NCI-H526 (cell line): ENCODE measurements at regions not wholly inside any gene's neighbourhood (a gene's known extent, or its start where the extent isn't known, plus 50 kb on each side); places are given as distances from the start of the nearest gene placed in this dataset.
A peak's percentile ranks its signal among the peaks of the same experiment; 100 is the strongest.

Experiments used
- DNase-seq, 2 experiments: peaks; one replicate each; lab custom pipeline; 2025; lab: John Stamatoyannopoulos, UW

DNA sequence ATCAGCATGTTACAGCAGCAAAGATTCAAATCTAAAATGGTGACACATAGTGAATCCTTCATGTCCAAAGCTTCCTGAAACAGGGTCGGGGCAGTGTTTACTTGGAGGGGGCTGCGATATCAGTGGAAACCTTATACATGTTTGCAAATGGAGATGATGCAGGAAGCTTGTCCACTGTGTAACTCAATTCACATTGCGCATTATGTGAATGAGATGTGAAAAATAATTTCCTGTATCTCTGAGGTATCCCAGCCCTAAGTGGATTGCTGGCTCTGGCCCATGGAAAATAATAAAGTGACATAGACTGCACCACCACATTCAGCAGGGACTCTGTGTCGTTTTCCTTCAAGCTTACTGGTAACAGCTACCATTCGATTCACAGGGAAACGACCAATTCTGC lies 505.5 kb downstream of the GALR1 start:
- no peak for DNase-seq

DNA sequence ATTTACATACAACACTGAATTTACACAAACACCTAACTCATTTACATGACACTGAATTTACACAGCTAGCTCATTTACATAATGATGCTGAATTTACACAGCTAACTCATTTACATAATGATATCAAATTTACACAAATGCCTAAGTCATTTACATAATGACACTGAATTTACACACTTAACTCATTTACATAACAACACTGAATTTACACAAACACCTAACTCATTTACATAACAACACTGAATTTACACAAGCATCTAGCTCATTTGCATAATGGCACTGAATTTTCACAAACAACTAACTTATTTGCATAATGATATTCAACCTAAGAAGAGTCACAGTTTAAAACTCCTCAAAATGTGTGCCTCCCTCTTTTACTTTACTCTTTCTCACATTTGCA lies 511.7 kb downstream of the GALR1 start:
- no peak for DNase-seq

DNA sequence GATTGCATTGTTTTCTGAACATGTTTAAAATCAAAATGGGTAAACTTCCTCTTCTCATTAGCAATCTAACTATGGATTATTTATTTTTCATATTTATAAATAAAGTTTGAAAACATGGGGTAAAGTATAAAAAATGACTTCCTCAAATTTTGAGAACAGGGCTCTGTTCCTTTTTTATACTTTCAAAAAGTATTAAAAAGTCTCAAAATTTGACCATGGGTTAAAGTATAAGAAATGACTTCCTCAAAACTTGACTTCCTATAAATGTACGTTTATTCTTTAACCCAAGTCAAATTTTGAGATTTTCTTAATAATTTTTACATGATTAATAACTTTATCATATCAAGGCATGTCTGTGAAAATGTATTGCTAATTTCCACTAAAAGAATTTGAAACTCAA lies 512.4 kb downstream of the GALR1 start:
- DNase-seq: no peak

DNA sequence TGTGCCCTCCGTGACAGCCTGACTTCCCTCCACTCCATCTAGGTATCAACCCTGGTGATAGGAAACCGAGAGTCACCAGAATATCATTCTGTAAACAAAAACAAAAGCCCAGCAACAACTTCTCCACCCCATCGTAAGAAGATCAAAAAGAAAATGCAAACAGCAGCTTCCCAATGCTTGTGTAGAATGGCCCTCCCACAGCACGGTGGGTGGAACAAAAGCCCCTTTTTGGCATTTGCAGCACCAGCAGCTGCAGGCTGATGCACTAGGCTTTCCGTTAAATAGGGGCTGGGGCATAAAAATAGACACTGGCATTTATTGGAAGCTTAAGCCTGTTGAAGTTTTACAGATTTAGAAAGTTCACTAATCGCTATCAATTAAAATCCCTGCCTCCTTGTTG lies 513.0 kb downstream of the GALR1 start:
- DNase-seq: no peak

DNA sequence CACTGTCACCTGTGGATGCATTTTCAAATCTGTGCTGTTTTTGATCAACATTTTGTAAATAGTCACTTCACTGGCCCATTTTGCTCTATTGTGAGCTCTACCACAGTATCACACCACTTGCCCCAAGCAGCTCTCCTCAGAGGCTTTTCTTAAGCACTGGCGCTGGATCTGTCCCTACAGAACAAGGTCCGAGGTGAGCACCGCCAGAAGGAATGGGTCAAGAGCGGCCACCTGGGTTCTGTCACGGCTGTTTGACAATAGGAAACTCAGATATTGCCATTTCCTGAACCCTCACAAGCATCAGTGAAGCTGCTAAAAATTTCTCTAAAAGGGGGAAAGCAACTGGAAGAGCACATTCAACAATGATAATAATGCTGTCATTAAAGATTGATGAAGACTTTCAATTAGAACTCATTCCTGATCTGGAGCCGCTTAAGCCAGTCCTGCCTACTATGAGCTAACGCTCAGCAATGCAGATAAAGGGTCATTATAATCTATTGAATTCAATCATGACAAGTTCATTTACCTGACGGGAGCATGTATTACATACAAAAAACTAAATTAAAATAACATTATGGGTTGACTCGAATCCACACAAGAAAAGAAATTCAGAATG lies 514.0 kb downstream of the GALR1 start:
- no peak for DNase-seq

DNA sequence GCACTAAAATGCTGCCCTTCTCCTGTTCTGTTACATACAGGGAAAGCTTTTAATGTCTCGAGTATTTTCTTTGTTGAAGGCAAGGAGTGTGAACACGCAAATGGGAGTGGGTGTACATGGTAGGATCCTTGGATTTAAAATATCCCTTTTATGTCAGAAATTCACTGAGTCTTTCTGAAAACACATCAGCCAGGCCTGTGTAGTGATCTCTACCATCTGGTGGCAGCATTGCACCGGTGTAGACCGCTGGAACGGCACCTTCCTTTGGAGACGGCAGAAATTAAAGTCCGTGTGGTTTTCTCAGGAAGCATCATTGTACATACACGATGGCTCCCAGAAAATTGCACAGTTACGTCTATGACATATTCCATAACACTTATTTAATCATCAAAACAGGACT lies 515.8 kb downstream of the GALR1 start:
- peak; percentile 1 to 44 for DNase-seq

DNA sequence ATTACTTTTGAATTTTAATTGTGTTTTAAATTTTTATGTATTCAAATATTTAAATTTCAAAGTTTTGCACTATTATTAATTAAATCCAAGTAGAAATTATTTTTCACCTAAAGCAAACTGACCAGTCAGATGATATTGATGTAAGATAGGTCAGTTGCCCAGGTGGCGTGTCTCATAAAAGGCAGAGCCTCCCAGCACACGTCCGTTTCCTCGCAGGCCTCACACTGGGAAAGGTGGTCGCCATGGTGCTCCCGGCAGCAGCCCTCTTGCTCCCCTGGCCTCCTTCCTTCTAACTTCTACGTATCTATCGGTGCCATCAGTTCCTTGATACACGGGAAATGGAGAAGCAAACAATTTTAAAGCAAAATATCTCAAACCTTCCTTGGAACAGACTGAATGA lies 516.8 kb downstream of the GALR1 start:
- no peak for DNase-seq

DNA sequence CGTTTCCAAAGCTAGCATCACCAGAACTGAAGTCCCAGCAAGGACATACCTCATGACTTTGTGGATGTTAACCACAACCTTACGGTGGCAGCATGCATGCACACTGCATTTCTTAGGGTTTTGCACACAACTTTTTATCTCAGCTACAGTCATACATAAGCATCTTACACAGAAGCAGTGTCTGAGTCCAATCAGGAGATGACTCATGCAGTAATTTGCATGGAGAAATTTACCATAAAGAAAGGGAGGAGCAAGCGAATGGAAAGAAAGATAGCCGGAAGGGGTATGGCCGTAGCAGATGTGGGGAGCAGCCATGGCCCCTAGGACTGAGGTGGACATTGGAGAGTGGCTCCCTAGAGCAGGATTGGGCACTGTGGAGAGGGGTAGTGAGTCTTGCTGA lies 522.5 kb downstream of the GALR1 start:
- no peak for DNase-seq

DNA sequence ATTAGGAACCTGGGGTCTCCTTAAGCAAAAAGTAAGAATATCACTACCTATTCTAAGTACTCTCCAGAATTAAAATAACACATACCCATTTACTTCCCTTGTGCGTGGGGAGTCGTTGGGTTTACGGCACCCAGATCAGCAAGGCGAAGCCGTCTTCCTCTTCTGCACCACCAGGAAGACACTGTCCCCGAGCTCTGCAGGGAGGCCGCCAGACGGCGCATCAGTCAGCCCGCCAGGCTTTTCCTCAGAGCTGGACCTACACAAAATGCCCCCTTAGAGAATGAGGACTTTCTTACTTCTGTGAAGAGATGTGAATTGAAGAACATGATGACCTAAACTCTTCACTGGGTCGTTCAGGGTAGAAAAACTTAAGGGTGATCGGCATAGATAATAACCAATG lies 526.5 kb downstream of the GALR1 start:
- DNase-seq: no peak

DNA sequence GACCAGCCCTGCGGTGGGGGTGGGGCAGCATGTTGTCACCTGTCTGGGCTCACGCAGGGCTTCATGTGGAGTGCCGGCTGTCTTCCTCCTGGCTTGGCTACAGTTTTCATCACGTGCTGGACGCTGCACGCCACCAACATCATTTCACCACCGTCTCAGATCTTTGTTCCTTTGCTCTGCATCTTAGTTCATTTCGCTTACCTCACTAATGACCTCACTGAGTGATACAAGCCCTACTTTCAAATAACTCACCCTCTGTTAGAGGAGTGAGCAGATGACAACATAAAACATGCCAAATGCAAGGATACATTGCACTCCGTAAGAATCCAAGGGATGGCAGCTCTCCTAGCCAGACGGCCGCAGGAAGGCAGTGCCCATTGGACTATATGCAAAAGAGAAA lies 527.5 kb downstream of the GALR1 start:
- no peak for DNase-seq

DNA sequence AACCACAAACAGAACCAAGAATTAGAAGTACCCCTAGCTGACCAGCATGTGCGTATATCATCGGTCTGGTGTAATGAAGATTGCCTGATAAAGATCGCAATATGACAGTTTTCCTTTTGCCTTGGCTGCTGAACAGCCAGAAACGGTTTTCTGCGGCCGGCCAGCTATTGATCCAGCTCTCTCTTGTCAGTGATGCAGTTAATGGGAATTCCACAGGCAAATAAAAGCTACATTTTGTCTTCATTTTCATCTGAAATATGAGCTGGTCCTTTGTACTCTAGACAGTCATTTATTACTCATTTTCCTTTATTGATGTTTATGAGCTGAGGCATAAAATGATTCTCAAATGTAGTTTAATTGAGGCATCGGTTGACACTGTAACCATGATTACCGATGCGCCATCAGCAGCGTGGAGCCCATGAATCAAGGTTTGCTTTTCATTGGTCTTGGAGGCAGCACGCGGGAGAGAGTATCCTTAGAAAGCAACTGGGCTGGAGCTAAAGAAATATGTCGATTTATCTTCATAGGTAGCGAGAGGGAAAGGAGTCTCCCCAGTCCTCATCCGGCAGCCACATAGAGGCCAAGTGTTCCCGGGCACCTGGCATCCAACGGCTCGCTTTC lies 535.2 kb downstream of the GALR1 start:
- no peak for DNase-seq

DNA sequence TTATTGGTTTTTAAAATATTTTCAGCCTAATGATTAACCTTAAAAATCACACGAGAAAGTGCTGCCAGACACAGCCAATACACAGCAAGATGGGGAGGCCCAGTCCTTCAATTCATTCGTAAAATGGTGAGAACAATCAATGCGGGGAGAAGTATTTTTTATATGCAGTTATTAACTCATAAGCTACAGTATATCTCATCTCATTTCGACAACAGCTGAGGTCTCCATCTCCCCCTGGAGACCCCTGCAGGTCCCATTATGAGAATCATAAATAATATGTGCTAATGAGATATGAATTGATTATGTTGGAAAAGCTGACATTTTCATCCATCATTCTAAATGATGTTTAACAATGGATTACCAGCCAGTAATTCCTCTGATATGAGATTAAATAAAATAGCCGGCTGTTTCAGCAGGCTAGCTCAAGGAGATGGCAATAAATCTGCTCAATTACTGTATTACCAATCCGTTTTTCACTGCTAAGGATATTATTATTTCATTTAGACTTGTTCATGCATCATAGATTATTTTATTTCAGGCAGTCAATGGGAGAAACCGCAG lies 535.8 kb downstream of the GALR1 start:
- DNase-seq: no peak

DNA sequence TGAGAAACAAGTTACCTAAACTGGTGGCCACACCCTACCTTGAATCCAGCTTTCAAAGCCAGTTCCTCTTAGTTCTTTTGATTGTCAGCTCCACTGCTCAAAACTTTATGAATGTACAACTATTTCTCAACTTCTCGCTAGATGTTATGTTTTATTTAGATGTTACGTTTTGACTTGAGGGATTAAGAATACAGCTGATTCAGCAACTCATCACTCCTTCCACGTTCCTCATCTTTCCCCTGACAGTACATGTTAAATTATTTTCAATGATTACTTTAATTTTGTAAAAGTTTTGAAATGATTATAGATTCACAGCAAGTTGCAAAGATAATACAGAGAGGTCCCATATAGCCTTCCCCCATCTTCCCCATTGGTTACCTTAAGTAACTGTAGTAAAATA lies 553.4 kb downstream of the GALR1 start:
- DNase-seq: no peak

DNA sequence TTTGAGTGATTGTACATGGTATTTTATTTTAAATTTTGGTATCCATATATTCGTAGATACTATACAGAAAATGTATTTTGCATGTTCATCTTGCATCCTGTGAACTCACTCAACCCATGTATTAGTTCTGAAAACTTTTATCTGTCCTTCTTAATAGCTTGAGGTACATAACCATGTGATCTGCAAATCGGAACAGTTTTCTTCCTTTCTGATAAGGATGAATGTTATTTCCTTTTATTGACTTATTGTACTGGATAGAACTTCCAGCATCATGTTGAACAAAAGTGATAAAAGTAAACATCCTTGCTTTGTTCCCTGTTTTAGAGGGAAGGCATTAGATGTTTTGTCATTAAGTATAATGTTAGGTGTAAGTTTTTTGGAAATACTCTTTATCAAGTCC lies 554.7 kb downstream of the GALR1 start:
- no peak for DNase-seq

DNA sequence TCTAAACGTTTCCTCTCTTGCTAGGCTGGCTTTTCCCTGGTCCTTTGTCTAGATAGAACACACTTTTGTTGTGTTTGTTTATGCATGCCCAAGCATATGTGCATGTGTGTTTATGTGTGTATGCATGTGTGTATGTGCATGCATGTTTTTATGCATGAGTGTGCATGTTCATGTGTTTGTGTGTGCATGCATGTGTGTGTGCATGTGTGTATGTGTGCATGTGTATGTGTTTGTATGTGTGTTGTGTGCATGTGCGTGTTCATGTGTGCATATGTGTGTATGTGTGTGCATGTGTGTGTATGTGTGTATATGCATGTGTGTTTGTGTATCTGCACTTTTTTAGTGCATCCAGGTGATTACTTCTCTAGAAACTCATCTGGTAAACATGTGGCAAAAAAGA lies 558.0 kb downstream of the GALR1 start:
- no peak for DNase-seq

DNA sequence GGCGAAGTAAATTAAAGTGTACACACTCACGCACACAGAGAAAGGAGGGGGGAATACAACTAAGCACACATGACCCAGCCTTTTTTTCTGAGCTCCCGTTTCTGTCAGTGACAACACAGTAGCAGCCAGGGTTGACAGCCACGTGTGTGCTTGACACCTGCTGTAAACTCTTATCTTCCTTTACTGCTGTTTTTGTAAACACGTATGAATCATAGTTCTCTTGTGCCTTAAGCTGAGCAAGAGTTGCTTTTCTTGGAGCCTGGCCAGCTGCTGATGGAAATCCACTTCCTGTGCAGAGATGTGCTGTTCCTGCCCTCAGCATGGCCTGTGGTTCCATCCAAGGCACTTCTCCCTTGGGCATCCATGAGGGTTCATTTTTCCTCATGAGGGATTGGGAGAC lies 561.9 kb downstream of the GALR1 start:
- no peak for DNase-seq

DNA sequence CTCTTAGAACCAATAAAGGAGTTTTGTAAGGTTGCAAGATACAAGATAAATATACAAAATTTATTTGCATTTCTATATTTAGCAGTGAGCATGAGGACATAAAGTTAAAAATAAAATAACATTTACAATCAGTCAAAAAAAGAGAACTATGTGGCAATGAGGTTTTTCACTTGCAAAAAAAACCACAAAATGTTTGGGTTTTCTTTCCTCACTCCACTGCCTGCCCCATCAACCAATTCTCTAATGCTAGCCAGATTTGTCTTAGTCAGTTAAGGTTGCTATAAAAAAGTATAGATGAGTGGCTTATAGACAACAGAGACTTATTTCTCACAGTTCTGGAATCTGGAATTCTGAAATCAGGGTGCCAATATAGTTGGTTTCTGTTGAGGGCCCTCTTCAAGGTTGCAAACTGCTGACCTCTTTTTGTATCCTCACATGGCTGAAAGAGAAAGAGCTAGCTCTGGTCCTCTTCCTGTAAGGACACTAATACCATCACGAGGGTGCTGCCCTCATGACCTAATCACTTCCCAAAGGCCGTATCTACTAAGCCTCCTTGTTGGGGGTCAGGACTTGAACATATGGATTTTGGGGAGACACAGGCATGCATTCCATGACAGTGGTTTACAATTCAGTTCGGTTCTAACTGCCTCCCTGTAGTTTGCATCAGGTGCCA lies 566.2 kb downstream of the GALR1 start:
- DNase-seq: no peak

DNA sequence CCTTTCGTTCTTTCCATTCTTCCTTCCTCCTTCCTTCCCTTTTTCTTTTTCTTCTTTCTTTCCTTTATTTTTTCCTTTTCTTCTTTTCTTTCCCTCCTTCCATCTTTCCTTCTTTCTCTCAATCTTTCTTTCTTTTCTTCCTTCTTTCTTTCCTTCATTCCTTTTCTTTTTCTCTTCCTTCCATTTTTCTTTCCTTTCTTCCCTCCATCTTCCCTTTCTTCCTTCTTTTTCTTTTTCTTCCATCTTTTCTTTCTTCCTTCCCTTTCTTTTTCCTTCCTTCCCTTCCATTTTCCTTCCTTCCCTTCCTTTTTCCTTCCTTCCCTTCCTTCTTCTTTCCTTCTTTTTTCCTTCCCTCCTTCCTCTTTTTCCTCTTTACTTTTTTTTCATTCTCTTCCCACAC lies 568.7 kb downstream of the GALR1 start:
- no peak for DNase-seq

DNA sequence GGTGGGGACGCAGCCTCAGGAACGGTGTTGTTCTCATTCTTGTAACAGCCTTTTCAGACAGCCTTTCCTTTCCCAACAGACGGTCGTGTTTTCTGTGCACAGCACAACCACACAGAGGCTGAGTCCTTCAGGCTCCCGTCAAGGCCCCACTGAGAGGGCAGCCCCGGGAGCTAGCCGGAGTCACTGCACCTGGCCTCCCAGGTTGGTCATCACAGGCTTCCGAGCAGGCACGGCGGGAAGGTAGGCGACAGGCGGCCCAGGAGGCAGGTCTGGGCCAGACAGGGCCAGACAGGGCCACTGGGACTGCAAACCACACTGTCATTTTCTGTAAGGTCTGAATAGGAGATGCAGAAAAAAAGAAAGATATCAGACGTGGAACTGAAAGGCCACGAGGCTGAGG lies 570.8 kb downstream of the GALR1 start:
- DNase-seq: no peak

DNA sequence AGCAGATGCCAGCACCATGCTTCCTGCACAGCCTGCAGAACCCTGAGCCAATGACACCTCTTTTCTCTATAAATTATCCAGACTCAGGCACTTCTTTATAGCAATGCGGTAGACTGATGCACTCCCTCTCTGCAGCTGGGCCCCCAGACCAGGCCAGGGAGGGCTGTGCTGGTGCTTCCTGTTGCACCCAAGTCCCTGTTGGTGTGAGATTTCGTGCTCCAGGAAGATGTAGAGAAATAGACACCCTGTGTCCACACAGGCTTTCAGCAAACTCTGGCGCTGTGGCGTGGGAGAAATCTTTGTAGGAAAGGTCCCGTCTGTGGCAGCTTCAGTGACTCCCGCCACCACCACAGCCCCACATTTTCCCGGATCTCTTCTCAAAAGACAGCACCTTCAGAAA lies 572.2 kb downstream of the GALR1 start:
- DNase-seq: no peak

DNA sequence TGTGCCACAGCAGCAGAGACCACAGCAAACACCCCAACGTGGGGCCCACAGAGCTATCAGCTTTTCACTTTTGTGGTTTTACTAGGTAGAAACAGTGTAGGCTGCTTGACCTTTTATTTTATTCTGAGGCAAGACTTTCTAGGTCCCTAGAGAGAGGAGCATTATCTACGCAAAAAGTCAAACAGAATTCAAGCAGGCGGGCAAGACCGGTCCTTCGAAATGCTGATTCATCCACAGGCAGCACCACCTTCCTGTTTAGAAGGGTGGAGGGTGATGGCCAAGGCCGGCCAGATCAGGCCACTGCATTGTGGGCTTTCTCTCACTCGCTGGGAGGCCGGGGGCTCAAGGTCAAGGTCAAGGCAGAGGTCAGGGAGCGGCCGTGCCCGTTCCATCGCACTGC lies 573.0 kb downstream of the GALR1 start:
- no peak for DNase-seq

DNA sequence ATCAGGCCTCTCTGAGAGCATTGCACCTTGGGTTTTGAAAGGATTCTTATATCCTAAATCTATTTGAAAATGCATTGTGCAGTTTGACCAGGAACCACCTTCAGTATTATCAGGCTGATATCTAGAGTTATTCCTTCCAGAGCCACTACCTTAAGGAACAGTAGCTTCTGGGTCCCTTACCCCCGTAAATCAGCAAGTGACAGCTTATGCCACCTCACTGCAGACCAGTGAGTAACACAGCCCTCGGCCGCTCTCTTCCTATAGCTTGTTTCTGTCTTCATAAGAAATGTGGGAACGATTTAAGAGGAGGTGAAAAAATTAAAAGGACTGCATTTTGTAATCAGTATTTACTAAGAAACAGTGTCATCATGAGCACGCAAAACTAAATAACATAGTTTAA lies 584.2 kb downstream of the GALR1 start:
- no peak for DNase-seq

DNA sequence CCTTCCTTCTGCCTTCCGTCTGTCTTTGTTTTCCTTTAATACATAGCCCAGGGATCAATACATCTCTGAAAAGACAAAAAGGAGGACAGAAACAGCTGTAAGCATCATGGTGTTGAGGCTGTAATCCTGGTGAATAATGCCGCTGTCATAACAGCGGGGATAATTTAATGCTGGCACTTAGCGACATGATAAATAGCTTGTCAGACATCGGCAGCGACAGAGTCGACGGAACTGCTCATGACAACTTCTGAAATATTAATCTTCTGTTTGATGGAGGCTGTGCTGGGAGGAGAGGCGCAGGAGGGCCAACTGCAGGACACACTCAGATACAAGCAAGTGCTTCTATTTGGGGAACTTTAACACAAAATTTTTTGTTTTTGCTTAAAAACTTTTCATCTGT lies 602.2 kb downstream of the GALR1 start:
- no peak for DNase-seq

DNA sequence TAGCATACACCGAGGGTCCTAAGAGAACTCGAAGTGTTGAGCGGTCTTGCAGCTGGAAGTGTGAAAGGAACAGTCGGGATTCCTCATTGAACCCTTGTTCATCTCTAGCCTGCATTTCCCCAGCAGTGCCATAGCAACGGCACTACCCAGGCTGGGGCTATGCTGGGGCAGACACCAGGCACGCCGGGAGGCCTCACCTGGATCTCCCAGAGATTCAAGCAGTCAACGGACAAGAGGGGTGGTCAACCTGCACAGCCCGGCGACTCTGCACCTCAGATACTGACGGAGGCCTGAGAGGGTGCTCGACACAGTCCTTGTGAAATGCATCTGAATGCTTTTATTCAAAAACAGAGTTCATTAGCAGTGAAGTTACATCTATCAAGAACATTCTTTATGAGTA lies 604.2 kb downstream of the GALR1 start:
- no peak for DNase-seq
